GM12872 (cell line): ENCODE measurements at regions not wholly inside any gene's neighbourhood (a gene's known extent, or its start where the extent isn't known, plus 50 kb on each side); places are given as distances from the start of the nearest gene placed in this dataset.

Experiments used
- CTCF ChIP-seq: IDR thresholded peaks from 3 replicates; pipeline ENCODE4 v1.5.1; 2011; ENCODE audit warnings: low read depth, mild to moderate bottlenecking, low read length, moderate library complexity; ENCODE audit not compliant: insufficient read depth

- no peak for TF ChIP-seq CTCF
These were observed 55.4 kb upstream of the PRKX start for GRCh38 chrX:3768881-3769280.
